NB4 (cell line): ENCODE measurements at regions not wholly inside any gene's neighbourhood (a gene's known extent, or its start where the extent isn't known, plus 50 kb on each side); places are given as distances from the start of the nearest gene placed in this dataset.

ENCODE experiments used
- CTCF ChIP-seq: IDR thresholded peaks from one replicate; pipeline ENCODE4 v1.5.1; 2012; ENCODE audit warnings: low read depth, low read length
- POLR2A ChIP-seq: IDR thresholded peaks from 2 replicates; pipeline ENCODE4 v1.6.1; 2011; ENCODE audit warnings: mild to moderate bottlenecking; ENCODE audit not compliant: insufficient read length; ENCODE audit errors: extremely low read depth

- TF ChIP-seq POLR2A (no peak), CTCF (no peak)
Observed at GRCh38 chr13:90833951-90834350, 513.5 kb upstream of the MIR17HG start.
